IMR-90 (cell line): ENCODE measurements at regions not wholly inside any gene's neighbourhood (a gene's known extent, or its start where the extent isn't known, plus 50 kb on each side); places are given as distances from the start of the nearest gene placed in this dataset.

Experiments used
- BHLHE40 ChIP-seq: fragments of 150-350 bp; IDR thresholded peaks from 2 replicates; pipeline ENCODE4 v1.6.1; 2016; ENCODE audit warnings: mild to moderate bottlenecking, low read depth, low read length
- CEBPB ChIP-seq: IDR thresholded peaks from 2 replicates; pipeline ENCODE4 v1.6.1; 2012; ENCODE audit warnings: low read depth, low read length, improper control_type of control experiment
- CHD1 ChIP-seq: IDR thresholded peaks from 2 replicates; pipeline ENCODE4 v1.6.1; 2012; ENCODE audit warnings: low read depth, low read length, improper control_type of control experiment
- FOS ChIP-seq: fragments of 150-350 bp; IDR thresholded peaks from 2 replicates; pipeline ENCODE4 v1.6.1; 2016; ENCODE audit warnings: low read depth, low read length
- MAFK ChIP-seq: IDR thresholded peaks from 2 replicates; pipeline ENCODE4 v1.6.1; 2012; ENCODE audit warnings: low read depth, low read length, improper control_type of control experiment
- MAZ ChIP-seq: IDR thresholded peaks from 2 replicates; pipeline ENCODE4 v1.6.1; 2012; ENCODE audit warnings: low read depth, mild to moderate bottlenecking, low read length, improper control_type of control experiment, moderate library complexity, borderline replicate concordance
- NFE2L2 ChIP-seq: fragments of 150-350 bp; IDR thresholded peaks from 2 replicates; pipeline ENCODE4 v1.6.1; 2016; ENCODE audit warnings: low read depth, mild to moderate bottlenecking, low read length
- POLR2A ChIP-seq: IDR thresholded peaks from 2 replicates; pipeline ENCODE4 v1.6.1; 2012; ENCODE audit warnings: mild to moderate bottlenecking, low read depth, low read length
- RAD21 ChIP-seq: IDR thresholded peaks from 2 replicates; pipeline ENCODE4 v1.6.1; 2012; ENCODE audit warnings: low read length, improper control_type of control experiment
- RCOR1 ChIP-seq: IDR thresholded peaks from 2 replicates; pipeline ENCODE4 v1.6.1; 2012; ENCODE audit warnings: mild to moderate bottlenecking, low read length, improper control_type of control experiment; ENCODE audit not compliant: insufficient replicate concordance
- RFX5 ChIP-seq: IDR thresholded peaks from 2 replicates; pipeline ENCODE4 v1.8.0; 2012; ENCODE audit warnings: low read depth, mild to moderate bottlenecking, low read length, moderate library complexity
- SMC3 ChIP-seq: fragments of 150-350 bp; IDR thresholded peaks from 2 replicates; pipeline ENCODE4 v1.6.1; 2016; ENCODE audit warnings: low read depth, mild to moderate bottlenecking, antibody characterized with exemption, low read length, moderate library complexity
- TF ChIP-seq, protein P1 (sequence below): conservative IDR thresholded peaks from 2 replicates; pipeline ENCODE4 v1.5.1; 2012; ENCODE audit warnings: mild to moderate bottlenecking, low read depth, low read length, improper control_type of control experiment

DNA sequence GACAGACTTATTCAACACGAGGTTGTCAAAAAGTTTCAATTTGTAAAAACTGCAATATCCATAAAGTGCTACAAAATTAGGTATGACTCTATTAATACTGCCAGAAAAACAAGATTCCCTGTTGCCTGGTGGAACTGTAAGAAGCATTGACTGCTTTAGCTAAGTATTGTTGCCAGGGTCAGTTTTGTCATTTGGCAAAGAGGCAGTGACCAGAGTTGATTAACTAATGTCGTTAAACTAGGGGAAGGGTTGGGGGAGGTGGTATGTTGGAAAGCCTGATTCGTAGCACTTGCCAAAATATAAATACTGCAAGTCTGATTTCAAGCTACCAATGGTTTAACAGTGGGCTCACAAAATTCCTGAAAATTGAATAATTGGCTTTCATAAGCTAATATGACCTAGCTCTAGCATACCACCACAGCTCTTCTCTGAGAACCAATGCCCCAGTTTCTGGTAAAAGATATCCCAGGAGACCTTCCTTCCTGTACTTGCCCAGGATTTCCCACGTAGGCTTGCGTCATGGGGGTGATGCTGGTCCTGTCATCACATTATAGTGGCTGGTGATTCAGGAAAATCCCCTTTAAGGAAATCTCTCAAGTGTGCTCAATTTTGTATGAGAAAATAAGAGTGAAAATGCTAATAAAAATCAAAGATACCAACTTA, 266.4 kb upstream of the TBC1D5 start:
- TF ChIP-seq CEBPB = no peak
- TF ChIP-seq, protein P1, sequence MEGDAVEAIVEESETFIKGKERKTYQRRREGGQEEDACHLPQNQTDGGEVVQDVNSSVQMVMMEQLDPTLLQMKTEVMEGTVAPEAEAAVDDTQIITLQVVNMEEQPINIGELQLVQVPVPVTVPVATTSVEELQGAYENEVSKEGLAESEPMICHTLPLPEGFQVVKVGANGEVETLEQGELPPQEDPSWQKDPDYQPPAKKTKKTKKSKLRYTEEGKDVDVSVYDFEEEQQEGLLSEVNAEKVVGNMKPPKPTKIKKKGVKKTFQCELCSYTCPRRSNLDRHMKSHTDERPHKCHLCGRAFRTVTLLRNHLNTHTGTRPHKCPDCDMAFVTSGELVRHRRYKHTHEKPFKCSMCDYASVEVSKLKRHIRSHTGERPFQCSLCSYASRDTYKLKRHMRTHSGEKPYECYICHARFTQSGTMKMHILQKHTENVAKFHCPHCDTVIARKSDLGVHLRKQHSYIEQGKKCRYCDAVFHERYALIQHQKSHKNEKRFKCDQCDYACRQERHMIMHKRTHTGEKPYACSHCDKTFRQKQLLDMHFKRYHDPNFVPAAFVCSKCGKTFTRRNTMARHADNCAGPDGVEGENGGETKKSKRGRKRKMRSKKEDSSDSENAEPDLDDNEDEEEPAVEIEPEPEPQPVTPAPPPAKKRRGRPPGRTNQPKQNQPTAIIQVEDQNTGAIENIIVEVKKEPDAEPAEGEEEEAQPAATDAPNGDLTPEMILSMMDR = no peak
- no peak for TF ChIP-seq RCOR1
- no peak for TF ChIP-seq BHLHE40
- TF ChIP-seq POLR2A = no peak
- TF ChIP-seq MAZ = no peak
- TF ChIP-seq RFX5 = no peak
- TF ChIP-seq MAFK = no peak
- TF ChIP-seq CHD1 = no peak
- TF ChIP-seq RAD21 = no peak
- no peak for TF ChIP-seq NFE2L2
- no peak for TF ChIP-seq FOS
- TF ChIP-seq SMC3 = no peak
